Sigmoid colon (tissue), 6 donors: ENCODE measurements at regions not wholly inside any gene's neighbourhood (a gene's known extent, or its start where the extent isn't known, plus 50 kb on each side); places are given as distances from the start of the nearest gene placed in this dataset.

Source experiments
- DNase-seq: peaks from one replicate; pipeline ENCODE4 v3.0.0-alpha.2; 2019
- H3K27ac ChIP-seq, 4 donors: fragments of 200-600 bp; sonication (generic); one replicate each; pipeline ENCODE4 v1.5.1; 2016 to 2019; ENCODE audit warnings: mild to moderate bottlenecking in 1 of 4
- H3K27me3 ChIP-seq, 3 donors: fragments of 200-600 bp; sonication (generic); one replicate each; pipeline ENCODE4 v1.5.1; 2019; ENCODE audit warnings: mild to moderate bottlenecking in 1 of 3
- H3K36me3 ChIP-seq, 4 donors: fragments of 200-600 bp; sonication (generic); one replicate each; pipeline ENCODE4 v1.5.1; 2016 to 2019
- H3K4me1 ChIP-seq, 4 donors: fragments of 200-600 bp; sonication (generic); one replicate each; pipeline ENCODE4 v1.5.1; 2017 to 2019
- H3K4me3 ChIP-seq, 4 donors: fragments of 200-600 bp; sonication (generic); one replicate each; pipeline ENCODE4 v1.5.1; 2017 to 2019; ENCODE audit warnings: mild to moderate bottlenecking in 2 of 4, moderate library complexity in 1 of 4
- H3K9me3 ChIP-seq, 4 donors: fragments of 200-600 bp in 3 of 4; sonication (generic) in 3 of 4; one replicate each; pipeline versions ENCODE4 v1.5.1 to v1.6.1; 2013 to 2019
- CTCF ChIP-seq, 4 experiments: fragments of 450-650 bp in 3 of 4; fragments of 200-600 bp in 1 of 4; IDR thresholded peaks; one replicate each; pipeline ENCODE4 v1.5.1; 2016 to 2019; ENCODE audit warnings: antibody characterized with exemption in 4 of 4, mild to moderate bottlenecking in 3 of 4, moderate library complexity in 2 of 4
- EP300 ChIP-seq, 4 donors: sonication (generic); formaldehyde crosslinking; IDR thresholded peaks; one replicate each; pipeline ENCODE4 v1.6.1; 2017; ENCODE audit warnings: antibody characterized with exemption in 4 of 4
- POLR2A ChIP-seq, 2 donors: fragments of 450-650 bp; IDR thresholded peaks; one replicate each; pipeline ENCODE4 v1.6.1; 2016; ENCODE audit warnings: antibody characterized with exemption in 2 of 2, mild to moderate bottlenecking in 2 of 2, moderate library complexity in 2 of 2
- POLR2AphosphoS5 ChIP-seq, 4 donors: sonication (generic); formaldehyde crosslinking; IDR thresholded peaks; one replicate each; pipeline ENCODE4 v1.6.1; 2017; ENCODE audit warnings: antibody characterized with exemption in 4 of 4
- WGBS, 2 donors: extraction: QIAGEN DNeasy Blood & Tissue Kit; methylation state at CpG; one replicate each; pipeline ENCODE4 v1.1.7; 2013; 5-methylcytosine and 5-hydroxymethylcytosine counted together
- intact Hi-C: fragments of 100-400 bp; cut with DNase I; formaldehyde crosslinking; loops from one replicate; pipeline ENCODE4 v1.15.1; 2023
- donor health status: healthy with polysubstance abuse.
- donor health status: healthy.

DNA sequence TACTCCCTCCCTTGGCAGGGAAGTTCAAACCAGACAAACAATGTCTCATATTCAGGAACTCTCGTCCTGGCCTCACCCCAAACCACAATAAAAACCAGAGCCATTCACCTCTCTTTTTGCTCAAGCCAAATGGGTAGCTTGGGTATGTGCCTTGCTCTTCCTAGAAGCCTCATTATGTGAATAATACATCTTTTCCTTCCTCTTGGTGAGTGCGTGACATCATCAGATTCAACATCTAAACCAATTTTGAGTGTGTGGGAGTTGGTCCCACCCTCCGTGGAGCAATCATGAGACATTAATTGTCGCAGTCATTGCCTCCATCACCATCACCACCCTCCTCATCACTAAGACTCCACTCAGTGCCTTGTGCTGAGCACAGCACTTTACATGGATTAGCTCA, 482.9 kb downstream of the PTPRU start:
- intact Hi-C loops = no loop called here
- no peak overlapping the region for H3K4me3 ChIP-seq
- WGBS, 2 donors = 54 to 59% methylated on average over 4 of the region's 4 CpGs
- no peaks in the 10 kb centered on the region for H3K27me3 ChIP-seq
- H3K27ac ChIP-seq = no peak overlapping the region
- no peaks in the 10 kb centered on the region for H3K4me1 ChIP-seq
- H3K9me3 ChIP-seq = peaks cover 0 to 18% (median 8%) of the 10 kb centered on the region in 4 donors
- DNase-seq = no peak
- TF ChIP-seq POLR2A (IDR thresholded peaks at IDR 0.05) (no peak), CTCF (IDR thresholded peaks at IDR 0.05) (no peak), POLR2AphosphoS5 (IDR thresholded peaks at IDR 0.05) (no peak), EP300 (IDR thresholded peaks at IDR 0.05) (no peak)
- no peaks in the 10 kb centered on the region for H3K36me3 ChIP-seq

DNA sequence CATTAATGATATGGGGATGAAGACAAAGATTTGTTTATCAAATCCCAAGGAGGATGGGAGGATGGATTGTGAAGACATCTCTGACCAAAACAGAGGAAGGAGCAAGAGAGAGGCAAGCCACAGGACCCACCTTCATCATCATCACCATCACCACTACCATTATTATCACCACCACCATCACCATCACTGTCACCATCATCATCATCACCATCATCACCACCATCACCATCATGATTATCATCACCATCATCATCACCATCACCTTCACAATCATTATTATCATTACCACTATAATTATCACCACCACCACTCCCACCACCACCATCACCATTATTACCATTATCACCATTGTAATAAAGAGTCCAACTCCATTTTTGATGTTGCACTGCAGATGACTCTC, 482.5 kb downstream of the PTPRU start:
- Histone ChIP-seq H3K4me3 (no peak overlapping the region), H3K36me3 (no peaks in the 10 kb centered on the region), H3K4me1 (no peaks in the 10 kb centered on the region), H3K9me3 (peaks cover 0 to 18% (median 8%) of the 10 kb centered on the region in 4 donors), H3K27me3 (no peaks in the 10 kb centered on the region), H3K27ac (no peak overlapping the region)
- TF ChIP-seq POLR2A (IDR thresholded peaks at IDR 0.05) (no peak), CTCF (IDR thresholded peaks at IDR 0.05) (no peak), POLR2AphosphoS5 (IDR thresholded peaks at IDR 0.05) (no peak)
- intact Hi-C loops = no loop called here
- no peak for DNase-seq

- TF ChIP-seq CTCF (IDR thresholded peaks at IDR 0.05) (no peak), POLR2AphosphoS5 (IDR thresholded peaks at IDR 0.05) (no peak), POLR2A (IDR thresholded peaks at IDR 0.05) (no peak), EP300 (IDR thresholded peaks at IDR 0.05) (no peak)
- Histone ChIP-seq H3K4me1 (no peaks in the 10 kb centered on the region), H3K27ac (no peak overlapping the region), H3K4me3 (no peak overlapping the region), H3K9me3 (peaks cover 0 to under 1% (median 0%) of the 10 kb centered on the region in 4 donors), H3K27me3 (no peaks in the 10 kb centered on the region), H3K36me3 (no peaks in the 10 kb centered on the region)
- intact Hi-C loops = no loop called here
- no peak for DNase-seq
- WGBS, 2 donors = 67 to 74% methylated on average over 6 of the region's 6 CpGs
Observed at GRCh38 chr1:29716306-29716705, 480.0 kb downstream of the PTPRU start.

GRCh38 chr1:29713857-29714256, 477.5 kb downstream of the PTPRU start:
- intact Hi-C loops = no loop called here
- 46 to 53% methylated on average over 1 of the region's 1 CpG for WGBS, 2 donors
- Histone ChIP-seq H3K9me3 (no peaks in the 10 kb centered on the region), H3K27me3 (no peaks in the 10 kb centered on the region), H3K4me1 (no peaks in the 10 kb centered on the region), H3K27ac (no peak overlapping the region), H3K36me3 (no peaks in the 10 kb centered on the region), H3K4me3 (no peak overlapping the region)
- no peak for DNase-seq
- TF ChIP-seq CTCF (IDR thresholded peaks at IDR 0.05) (no peak), EP300 (IDR thresholded peaks at IDR 0.05) (no peak), POLR2AphosphoS5 (IDR thresholded peaks at IDR 0.05) (no peak), POLR2A (IDR thresholded peaks at IDR 0.05) (no peak)

GRCh38 chr1:29712801-29713200, 476.5 kb downstream of the PTPRU start:
- H3K36me3 ChIP-seq = no peaks in the 10 kb centered on the region
- no peaks in the 10 kb centered on the region for H3K4me1 ChIP-seq
- no peaks in the 10 kb centered on the region for H3K9me3 ChIP-seq
- peaks cover 0 to 8% (median 0%) of the 10 kb centered on the region in 3 donors for H3K27me3 ChIP-seq
- no peak for TF ChIP-seq EP300 (IDR thresholded peaks at IDR 0.05)
- TF ChIP-seq POLR2AphosphoS5 (IDR thresholded peaks at IDR 0.05) = no peak
- no peak for TF ChIP-seq POLR2A (IDR thresholded peaks at IDR 0.05)
- no peak for TF ChIP-seq CTCF (IDR thresholded peaks at IDR 0.05)
- no peak overlapping the region for H3K4me3 ChIP-seq
- WGBS, 2 donors = 77 to 80% methylated on average over 7 of the region's 7 CpGs
- intact Hi-C loops = no loop called here
- H3K27ac ChIP-seq = no peak overlapping the region
- no peak for DNase-seq
